ENCODE measurements at regions not wholly inside any gene's neighbourhood (a gene's known extent, or its start where the extent isn't known, plus 50 kb on each side); places are given as distances from the start of the nearest gene placed in this dataset.

DNA sequence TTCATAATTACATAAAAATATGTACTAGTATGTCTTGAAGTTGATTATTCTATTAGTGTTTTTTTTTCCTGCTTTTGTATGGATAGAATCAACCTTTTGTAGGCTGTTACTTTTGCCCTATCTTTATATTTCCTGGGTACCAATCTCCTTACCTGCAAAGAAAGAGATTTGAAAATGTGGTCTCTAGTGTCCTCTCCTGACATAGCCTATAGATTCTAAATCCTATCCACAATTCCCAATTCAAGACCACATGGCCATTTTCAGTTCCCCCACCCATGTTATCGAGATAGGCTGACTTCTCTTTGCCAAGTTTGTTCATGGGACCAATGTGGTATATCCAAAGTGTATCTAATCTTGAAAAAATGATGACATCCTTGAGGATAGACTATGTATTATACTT, 269.4 kb upstream of the SEMA3D start:
- Histone ChIP-seq H3K36me3 (no peaks in the 10 kb centered on the region), H3K27ac (no peak overlapping the region), H3K9me3 (no peaks in the 10 kb centered on the region), H3K4me3 (replicated peaks in 1 of 3) (no peak overlapping the region), H3K27me3 (no peaks in the 10 kb centered on the region), H3K4me1 (no peaks in the 10 kb centered on the region)
- DNase-seq: no peak
- WGBS, 2 donors: 86 to 96% methylated on average over 1 of the region's 1 CpG
- intact Hi-C loops (cut with DNase I): no loop called here
- TF ChIP-seq, protein P1, sequence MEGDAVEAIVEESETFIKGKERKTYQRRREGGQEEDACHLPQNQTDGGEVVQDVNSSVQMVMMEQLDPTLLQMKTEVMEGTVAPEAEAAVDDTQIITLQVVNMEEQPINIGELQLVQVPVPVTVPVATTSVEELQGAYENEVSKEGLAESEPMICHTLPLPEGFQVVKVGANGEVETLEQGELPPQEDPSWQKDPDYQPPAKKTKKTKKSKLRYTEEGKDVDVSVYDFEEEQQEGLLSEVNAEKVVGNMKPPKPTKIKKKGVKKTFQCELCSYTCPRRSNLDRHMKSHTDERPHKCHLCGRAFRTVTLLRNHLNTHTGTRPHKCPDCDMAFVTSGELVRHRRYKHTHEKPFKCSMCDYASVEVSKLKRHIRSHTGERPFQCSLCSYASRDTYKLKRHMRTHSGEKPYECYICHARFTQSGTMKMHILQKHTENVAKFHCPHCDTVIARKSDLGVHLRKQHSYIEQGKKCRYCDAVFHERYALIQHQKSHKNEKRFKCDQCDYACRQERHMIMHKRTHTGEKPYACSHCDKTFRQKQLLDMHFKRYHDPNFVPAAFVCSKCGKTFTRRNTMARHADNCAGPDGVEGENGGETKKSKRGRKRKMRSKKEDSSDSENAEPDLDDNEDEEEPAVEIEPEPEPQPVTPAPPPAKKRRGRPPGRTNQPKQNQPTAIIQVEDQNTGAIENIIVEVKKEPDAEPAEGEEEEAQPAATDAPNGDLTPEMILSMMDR (IDR thresholded peaks at IDR 0.05): no peak
- TF ChIP-seq POLR2A (IDR thresholded peaks at IDR 0.05): no peak

DNA sequence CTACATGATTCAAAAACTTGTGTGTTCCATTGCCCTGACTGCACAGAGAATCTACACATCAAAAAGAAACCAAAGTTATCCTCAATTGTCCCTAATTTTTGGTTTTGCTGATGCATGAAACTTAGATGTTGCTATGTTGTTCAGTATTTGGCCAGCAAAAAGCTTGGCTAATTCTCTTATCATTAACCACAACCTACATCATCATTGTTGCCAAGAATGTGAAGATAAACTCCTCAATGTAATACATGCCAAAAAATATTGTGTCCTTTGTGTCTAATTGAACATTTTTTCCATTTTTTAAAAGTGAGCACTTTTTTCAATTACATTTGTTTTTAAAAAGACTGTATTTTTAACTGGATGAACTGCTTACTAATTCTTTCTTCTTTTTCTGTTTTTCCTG, 268.0 kb upstream of the SEMA3D start:
- no peaks in the 10 kb centered on the region for H3K36me3 ChIP-seq
- no peaks in the 10 kb centered on the region for H3K27me3 ChIP-seq
- TF ChIP-seq POLR2A (IDR thresholded peaks at IDR 0.05): no peak
- intact Hi-C loops (cut with DNase I): no loop called here
- no peaks in the 10 kb centered on the region for H3K4me1 ChIP-seq
- no peaks in the 10 kb centered on the region for H3K9me3 ChIP-seq
- H3K4me3 ChIP-seq (replicated peaks in 1 of 3): no peak overlapping the region
- DNase-seq: no peak
- H3K27ac ChIP-seq: no peak overlapping the region

DNA sequence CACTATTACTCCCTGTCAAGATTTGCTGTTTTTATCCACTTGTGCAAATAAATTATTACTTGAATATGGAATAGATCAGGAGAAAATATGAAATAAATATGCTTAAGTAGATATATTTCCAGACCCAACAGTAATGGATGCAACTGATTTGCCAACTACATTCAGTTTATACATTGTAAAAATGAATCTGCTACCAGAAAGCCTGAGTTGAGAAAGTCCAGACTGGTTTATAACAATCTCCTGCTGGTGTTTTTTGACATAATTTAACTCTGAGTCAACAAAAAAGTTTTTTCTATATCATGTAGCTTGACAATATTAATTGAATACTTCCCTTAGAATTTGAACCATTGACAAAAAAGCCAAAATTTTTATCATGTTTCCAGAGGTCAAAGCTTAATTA, 265.8 kb upstream of the SEMA3D start:
- Histone ChIP-seq H3K4me1 (no peaks in the 10 kb centered on the region), H3K4me3 (replicated peaks in 1 of 3) (no peak overlapping the region), H3K9me3 (no peaks in the 10 kb centered on the region), H3K36me3 (no peaks in the 10 kb centered on the region), H3K27me3 (no peaks in the 10 kb centered on the region), H3K27ac (no peak overlapping the region)
- TF ChIP-seq, protein P1 (IDR thresholded peaks at IDR 0.05): no peak
- TF ChIP-seq POLR2A (IDR thresholded peaks at IDR 0.05): no peak
- no peak for DNase-seq
- intact Hi-C loops (cut with DNase I): no loop called here

DNA sequence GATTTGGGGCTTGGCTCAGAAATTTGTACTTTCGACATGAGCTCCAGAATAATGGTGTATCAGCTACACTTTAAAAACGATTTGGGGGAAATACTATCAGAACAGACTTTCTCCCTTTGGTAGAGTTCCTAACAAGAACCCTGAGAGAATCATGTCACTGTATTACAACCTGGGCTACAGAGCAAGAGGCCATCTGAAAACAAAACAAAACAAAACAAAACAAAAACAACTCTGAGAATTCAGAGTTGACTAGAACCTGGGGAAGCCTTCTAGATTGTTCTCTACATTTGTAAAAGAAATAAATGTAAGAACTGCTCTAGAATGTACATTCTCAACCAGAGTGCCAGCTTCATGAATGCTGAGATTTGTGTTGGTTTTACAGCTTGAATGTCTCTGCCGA, 262.6 kb upstream of the SEMA3D start:
- no peaks in the 10 kb centered on the region for H3K9me3 ChIP-seq
- no peak for TF ChIP-seq POLR2A (IDR thresholded peaks at IDR 0.05)
- TF ChIP-seq, protein P1 (IDR thresholded peaks at IDR 0.05): no peak
- intact Hi-C loops (cut with DNase I): no loop called here
- H3K27ac ChIP-seq: no peak overlapping the region
- H3K36me3 ChIP-seq: no peaks in the 10 kb centered on the region
- no peak overlapping the region for H3K4me3 ChIP-seq (replicated peaks in 1 of 3)
- 92 to 93% methylated on average over 3 of the region's 3 CpGs for WGBS, 2 donors
- no peaks in the 10 kb centered on the region for H3K27me3 ChIP-seq
- H3K4me1 ChIP-seq: no peaks in the 10 kb centered on the region
- no peak for DNase-seq

DNA sequence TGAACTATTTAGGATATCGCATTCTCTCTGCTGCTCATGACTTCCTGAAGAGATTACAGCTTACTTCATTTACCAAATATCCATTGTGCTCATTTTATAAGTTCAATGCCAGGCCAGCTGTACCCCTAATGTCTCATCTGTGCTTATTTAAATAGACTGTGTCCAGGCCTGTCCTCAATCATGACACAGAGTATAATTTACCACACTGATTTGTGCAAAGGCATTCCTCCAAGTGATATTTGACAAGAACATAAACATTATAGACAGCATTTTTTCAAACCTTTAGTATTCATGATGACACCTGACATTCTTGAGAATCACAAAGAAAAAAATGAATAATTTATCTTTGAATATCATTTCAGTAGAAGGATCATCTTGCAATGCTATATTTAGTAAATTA, 260.1 kb upstream of the SEMA3D start:
- intact Hi-C loops (cut with DNase I): no loop called here
- no peak overlapping the region for H3K4me3 ChIP-seq (replicated peaks in 1 of 3)
- no peak for DNase-seq

More for the DNA sequence above, 260.1 kb upstream of the SEMA3D start:
- H3K27me3 ChIP-seq: no peaks in the 10 kb centered on the region
- no peak for TF ChIP-seq POLR2A (IDR thresholded peaks at IDR 0.05)
- TF ChIP-seq, protein P1 (IDR thresholded peaks at IDR 0.05): no peak
- 89 to 92% methylated on average over 1 of the region's 1 CpG for whole genome bisulfite sequencing, 2 donors
- H3K36me3 ChIP-seq: no peaks in the 10 kb centered on the region
- H3K9me3 ChIP-seq: no peaks in the 10 kb centered on the region
- H3K27ac ChIP-seq: no peak overlapping the region
- H3K4me1 ChIP-seq: no peaks in the 10 kb centered on the region
